ENCODE measurements at regions not wholly inside any gene's neighbourhood (a gene's known extent, or its start where the extent isn't known, plus 50 kb on each side); places are given as distances from the start of the nearest gene placed in this dataset.

DNA sequence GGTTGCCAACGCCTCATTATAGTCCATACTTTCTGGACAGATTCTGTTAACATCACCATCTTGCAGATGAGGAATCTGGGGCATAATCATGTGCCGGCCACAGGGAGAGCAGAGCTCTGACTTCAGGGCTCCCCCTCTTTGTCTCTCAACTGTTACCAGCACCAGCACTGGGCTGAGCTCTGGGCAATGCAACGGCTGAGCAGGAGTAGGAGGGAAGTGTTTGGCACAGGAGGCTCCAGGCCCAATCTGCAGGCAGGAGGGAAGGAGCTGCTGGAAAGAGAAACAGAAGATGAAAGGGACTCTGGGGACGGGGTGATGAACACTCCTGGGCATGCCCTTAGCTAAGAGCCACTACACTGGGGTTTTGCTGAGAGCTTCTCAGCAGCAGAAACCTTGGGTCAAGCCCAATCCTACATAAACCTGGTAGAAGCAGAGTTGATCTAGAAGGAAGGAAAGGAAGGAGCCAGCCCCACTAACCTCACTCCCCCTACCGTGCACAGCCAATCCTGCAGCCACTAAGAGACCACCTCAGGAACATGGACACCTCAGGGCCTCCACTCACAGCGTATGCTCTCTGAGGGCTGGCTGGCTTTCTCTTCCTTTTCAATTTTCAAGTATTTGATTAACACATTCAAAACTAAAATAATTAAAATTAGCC is 73.1 kb upstream of the SPATA12 start:
- TF ChIP-seq, protein P1, sequence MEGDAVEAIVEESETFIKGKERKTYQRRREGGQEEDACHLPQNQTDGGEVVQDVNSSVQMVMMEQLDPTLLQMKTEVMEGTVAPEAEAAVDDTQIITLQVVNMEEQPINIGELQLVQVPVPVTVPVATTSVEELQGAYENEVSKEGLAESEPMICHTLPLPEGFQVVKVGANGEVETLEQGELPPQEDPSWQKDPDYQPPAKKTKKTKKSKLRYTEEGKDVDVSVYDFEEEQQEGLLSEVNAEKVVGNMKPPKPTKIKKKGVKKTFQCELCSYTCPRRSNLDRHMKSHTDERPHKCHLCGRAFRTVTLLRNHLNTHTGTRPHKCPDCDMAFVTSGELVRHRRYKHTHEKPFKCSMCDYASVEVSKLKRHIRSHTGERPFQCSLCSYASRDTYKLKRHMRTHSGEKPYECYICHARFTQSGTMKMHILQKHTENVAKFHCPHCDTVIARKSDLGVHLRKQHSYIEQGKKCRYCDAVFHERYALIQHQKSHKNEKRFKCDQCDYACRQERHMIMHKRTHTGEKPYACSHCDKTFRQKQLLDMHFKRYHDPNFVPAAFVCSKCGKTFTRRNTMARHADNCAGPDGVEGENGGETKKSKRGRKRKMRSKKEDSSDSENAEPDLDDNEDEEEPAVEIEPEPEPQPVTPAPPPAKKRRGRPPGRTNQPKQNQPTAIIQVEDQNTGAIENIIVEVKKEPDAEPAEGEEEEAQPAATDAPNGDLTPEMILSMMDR (IDR thresholded peaks at IDR 0.05; ENCODE audit: insufficient read depth, low read length, poor library complexity, severe bottlenecking), result peak; percentile 22
- TF ChIP-seq EZH2phosphoT487 (conservative IDR thresholded peaks at IDR 0.05; ENCODE audit: low read length), result no peak

Data from SU-DHL-6 (cell line).